ENCODE measurements at regions not wholly inside any gene's neighbourhood (a gene's known extent, or its start where the extent isn't known, plus 50 kb on each side); places are given as distances from the start of the nearest gene placed in this dataset.

DNA sequence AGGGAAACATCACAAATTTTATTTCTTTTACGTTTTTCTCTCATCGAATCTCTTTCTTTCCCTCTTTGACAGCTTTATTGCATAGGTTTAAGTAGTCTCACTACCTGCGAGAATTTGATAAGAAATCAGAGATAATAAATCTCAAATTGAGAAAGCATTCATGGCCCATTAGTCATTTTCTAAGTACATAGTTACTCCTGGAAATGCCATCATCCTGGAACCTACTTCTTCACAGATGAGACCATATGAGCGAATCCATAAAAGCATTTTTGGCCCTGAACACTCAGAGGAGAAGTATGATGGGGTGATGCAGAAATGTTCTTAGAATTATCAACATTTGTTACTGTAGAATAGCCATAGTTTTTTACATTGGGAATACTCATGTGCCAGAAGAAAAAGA is 138.0 kb upstream of the ARHGAP28 start:
- TF ChIP-seq, protein P1, sequence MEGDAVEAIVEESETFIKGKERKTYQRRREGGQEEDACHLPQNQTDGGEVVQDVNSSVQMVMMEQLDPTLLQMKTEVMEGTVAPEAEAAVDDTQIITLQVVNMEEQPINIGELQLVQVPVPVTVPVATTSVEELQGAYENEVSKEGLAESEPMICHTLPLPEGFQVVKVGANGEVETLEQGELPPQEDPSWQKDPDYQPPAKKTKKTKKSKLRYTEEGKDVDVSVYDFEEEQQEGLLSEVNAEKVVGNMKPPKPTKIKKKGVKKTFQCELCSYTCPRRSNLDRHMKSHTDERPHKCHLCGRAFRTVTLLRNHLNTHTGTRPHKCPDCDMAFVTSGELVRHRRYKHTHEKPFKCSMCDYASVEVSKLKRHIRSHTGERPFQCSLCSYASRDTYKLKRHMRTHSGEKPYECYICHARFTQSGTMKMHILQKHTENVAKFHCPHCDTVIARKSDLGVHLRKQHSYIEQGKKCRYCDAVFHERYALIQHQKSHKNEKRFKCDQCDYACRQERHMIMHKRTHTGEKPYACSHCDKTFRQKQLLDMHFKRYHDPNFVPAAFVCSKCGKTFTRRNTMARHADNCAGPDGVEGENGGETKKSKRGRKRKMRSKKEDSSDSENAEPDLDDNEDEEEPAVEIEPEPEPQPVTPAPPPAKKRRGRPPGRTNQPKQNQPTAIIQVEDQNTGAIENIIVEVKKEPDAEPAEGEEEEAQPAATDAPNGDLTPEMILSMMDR (IDR thresholded peaks at IDR 0.05; ENCODE audit: low read depth, low read length, poor library complexity, severe bottlenecking), result no peak
- no peak for TF ChIP-seq EZH2phosphoT487 (IDR thresholded peaks at IDR 0.05; ENCODE audit: borderline replicate concordance, low read length)

Data from DOHH2 (cell line).